Spleen (tissue), 7 donors: ENCODE measurements at regions not wholly inside any gene's neighbourhood (a gene's known extent, or its start where the extent isn't known, plus 50 kb on each side); places are given as distances from the start of the nearest gene placed in this dataset.

Experiments
- CTCF ChIP-seq, 11 experiments: fragments of 200-600 bp in 7 of 11; fragments of 450-650 bp in 4 of 11; sonication (generic) in 4 of 11; IDR thresholded peaks in 8 of 11; conservative IDR thresholded peaks in 3 of 11; 1 replicate in 7 of 11; 2 replicates in 4 of 11; pipeline versions ENCODE4 v1.4.0 to v1.8.0; 2016 to 2021; ENCODE audit warnings: antibody characterized with exemption in 11 of 11, inconsistent platforms in 4 of 11, mild to moderate bottlenecking in 1 of 11
- POLR2A ChIP-seq, 3 donors: fragments of 450-650 bp; IDR thresholded peaks; one replicate each; pipeline ENCODE4 v1.5.1; 2017; ENCODE audit warnings: antibody characterized with exemption in 3 of 3, mild to moderate bottlenecking in 1 of 3
- POLR2AphosphoS5 ChIP-seq, 3 donors: sonication (generic); formaldehyde crosslinking; IDR thresholded peaks; one replicate each; pipeline ENCODE4 v1.5.1; 2017; ENCODE audit warnings: antibody characterized with exemption in 3 of 3
- donor health status: DM: no; HTN: no; CAD: no; lungs with moderate emphysema.
- donor health status: DM: no; HTN: no; CAD: no.
- donor health status: DM: no; HTN: no; CAD: no.

DNA sequence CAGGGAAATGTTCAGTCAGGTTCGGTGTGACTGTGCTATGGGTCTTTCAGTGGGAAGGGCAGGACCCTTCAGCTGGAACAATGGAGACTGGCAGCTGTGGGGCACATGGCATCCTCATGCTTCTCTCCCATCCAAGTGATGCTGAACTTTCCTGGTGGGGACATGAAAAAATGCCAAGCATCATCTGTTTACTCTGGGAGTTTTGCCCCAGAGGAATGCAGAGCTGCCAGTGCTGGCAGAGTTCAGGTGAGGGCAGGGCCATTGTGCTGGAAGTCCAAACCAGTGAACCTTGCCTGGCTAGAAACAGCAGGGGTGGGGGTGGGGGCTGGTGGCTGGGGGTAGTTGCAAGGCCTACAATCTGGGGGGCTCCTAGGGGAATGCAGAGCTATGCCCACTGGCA, 1320.6 kb downstream of the PCDH9 start:
- TF ChIP-seq CTCF (IDR thresholded peaks at IDR 0.05 in 8 of 11, conservative IDR thresholded peaks at IDR 0.05 in 3 of 11) (no peak), POLR2A (IDR thresholded peaks at IDR 0.05) (no peak), POLR2AphosphoS5 (IDR thresholded peaks at IDR 0.05) (no peak)
